Astrocyte (in vitro differentiated cells and primary cell): ENCODE measurements at regions not wholly inside any gene's neighbourhood (a gene's known extent, or its start where the extent isn't known, plus 50 kb on each side); places are given as distances from the start of the nearest gene placed in this dataset.
A peak's percentile ranks its signal among the peaks of the same experiment; 100 is the strongest.

Source experiments
- DNase-seq: peaks from one replicate; pipeline ENCODE4 v3.0.0-alpha.2; 2010; ENCODE audit warnings: low read depth
- FAIRE-seq: peaks from 2 replicates; lab custom pipeline; 2011; peaks lifted over from hg19 to GRCh38; lab: Jason Lieb, UNC
- H2AFZ ChIP-seq: 2 replicates; pipeline ENCODE4 v1.6.0; 2012; ENCODE audit warnings: low read depth, low read length, inconsistent platforms
- H3K27ac ChIP-seq: 2 replicates; pipeline ENCODE4 v1.5.1; 2011; ENCODE audit warnings: low read depth, low read length, inconsistent platforms
- H3K27me3 ChIP-seq: 2 replicates; pipeline ENCODE4 v1.6.0; 2011; ENCODE audit warnings: low read length, inconsistent platforms; ENCODE audit not compliant: insufficient read depth
- H3K36me3 ChIP-seq: 2 replicates; pipeline ENCODE4 v1.5.1; 2011; ENCODE audit warnings: low read length, inconsistent platforms; ENCODE audit not compliant: insufficient read depth
- H3K4me1 ChIP-seq: 2 replicates; pipeline ENCODE4 v1.5.1; 2011; ENCODE audit warnings: low read length, inconsistent platforms; ENCODE audit not compliant: insufficient read depth
- H3K4me2 ChIP-seq: 2 replicates; pipeline ENCODE4 v1.6.0; 2012; ENCODE audit warnings: low read length, inconsistent platforms
- H3K4me3 ChIP-seq: 2 replicates; pipeline ENCODE4 v1.5.1; 2011; ENCODE audit warnings: low read depth, mild to moderate bottlenecking, low read length, inconsistent platforms; ENCODE audit not compliant: insufficient read depth
- H3K79me2 ChIP-seq: 2 replicates; pipeline ENCODE4 v1.6.0; 2012; ENCODE audit warnings: mild to moderate bottlenecking, low read length, inconsistent platforms; ENCODE audit not compliant: insufficient read depth
- H3K9ac ChIP-seq: 2 replicates; pipeline ENCODE4 v1.6.0; 2012; ENCODE audit warnings: mild to moderate bottlenecking, low read length, inconsistent platforms
- H3K9me3 ChIP-seq: 2 replicates; pipeline ENCODE4 v1.5.1; 2012; ENCODE audit warnings: low read depth, mild to moderate bottlenecking, low read length, inconsistent platforms; ENCODE audit not compliant: insufficient read depth
- H4K20me1 ChIP-seq: 2 replicates; pipeline ENCODE4 v1.6.0; 2012; ENCODE audit warnings: low read length, inconsistent platforms; ENCODE audit not compliant: insufficient read depth
- H3K27ac Mint-ChIP-seq: one replicate; pipeline ENCODE4 v1.8.0; 2021; ENCODE audit warnings: mild to moderate bottlenecking, mixed read lengths; ENCODE audit not compliant: unreplicated experiment
- H3K27me3 Mint-ChIP-seq: one replicate; pipeline ENCODE4 v1.8.0; 2021; ENCODE audit warnings: low read depth, mixed read lengths; ENCODE audit not compliant: unreplicated experiment
- H3K36me3 Mint-ChIP-seq: one replicate; pipeline ENCODE4 v1.8.0; 2021; ENCODE audit warnings: low read depth, mixed read lengths; ENCODE audit not compliant: unreplicated experiment
- H3K4me1 Mint-ChIP-seq: one replicate; pipeline ENCODE4 v1.8.0; 2021; ENCODE audit warnings: low read depth, mixed read lengths; ENCODE audit not compliant: unreplicated experiment
- H3K4me3 Mint-ChIP-seq: one replicate; pipeline ENCODE4 v1.8.0; 2021; ENCODE audit warnings: mild to moderate bottlenecking, moderate library complexity, mixed read lengths; ENCODE audit not compliant: unreplicated experiment
- H3K9me3 Mint-ChIP-seq: one replicate; pipeline ENCODE4 v1.8.0; 2021; ENCODE audit warnings: mild to moderate bottlenecking, mixed read lengths; ENCODE audit not compliant: unreplicated experiment
- EZH2 ChIP-seq: IDR thresholded peaks from 2 replicates; pipeline ENCODE4 v1.6.1; 2012; ENCODE audit warnings: mild to moderate bottlenecking, low read length, inconsistent platforms; ENCODE audit not compliant: insufficient read depth
- TF ChIP-seq, protein P1 (sequence below): IDR thresholded peaks from 2 replicates; pipeline ENCODE4 v1.5.1; 2011; ENCODE audit warnings: low read depth, mild to moderate bottlenecking, inconsistent platforms, low read length, moderate library complexity; ENCODE audit not compliant: insufficient read depth

DNA sequence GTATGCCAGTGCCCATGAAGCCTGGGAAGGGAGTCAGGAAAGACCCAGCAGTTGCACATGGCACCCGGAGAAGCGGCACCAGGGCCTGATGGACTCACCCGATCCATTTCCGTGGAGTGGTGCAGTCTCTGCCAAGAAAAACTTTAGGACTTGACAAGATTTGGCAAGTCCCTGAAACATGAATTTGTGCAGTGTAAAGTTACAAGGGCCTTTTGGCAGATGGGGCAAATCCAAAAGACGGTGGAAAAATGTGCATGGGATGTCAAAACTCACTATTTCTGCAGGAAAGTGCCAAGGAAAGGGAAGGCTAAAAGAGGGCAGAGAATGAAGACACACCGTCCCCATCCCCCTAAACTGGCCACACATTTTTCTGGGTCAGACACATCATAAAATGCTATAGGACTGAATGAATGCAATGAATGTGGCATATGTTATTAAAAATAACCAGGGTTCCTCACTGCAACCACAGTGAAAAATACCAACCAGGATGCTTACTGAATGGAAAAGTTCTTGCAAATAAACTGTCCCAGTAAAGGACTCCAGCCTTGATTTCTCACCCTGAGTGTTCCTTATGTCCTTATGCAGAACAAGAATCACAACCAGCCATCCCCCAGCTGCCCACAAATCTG lies 173.5 kb upstream of the SIX2 start:
- H3K36me3 ChIP-seq, result no peaks in the 10 kb centered on the region
- H4K20me1 ChIP-seq, result no peaks in the 10 kb centered on the region
- no peaks in the 10 kb centered on the region for H3K27me3 ChIP-seq
- DNase-seq, result peak; percentile 55
- Mint-ChIP-seq H3K27ac (no peak overlapping the region), H3K9me3 (peaks cover 4% of the 10 kb centered on the region), H3K36me3 (no peaks in the 10 kb centered on the region), H3K4me3 (no peak overlapping the region), H3K27me3 (no peaks in the 10 kb centered on the region), H3K4me1 (peaks cover 22% of the 10 kb centered on the region)
- no peak overlapping the region for H3K4me2 ChIP-seq
- no peak for FAIRE-seq
- TF ChIP-seq, protein P1, sequence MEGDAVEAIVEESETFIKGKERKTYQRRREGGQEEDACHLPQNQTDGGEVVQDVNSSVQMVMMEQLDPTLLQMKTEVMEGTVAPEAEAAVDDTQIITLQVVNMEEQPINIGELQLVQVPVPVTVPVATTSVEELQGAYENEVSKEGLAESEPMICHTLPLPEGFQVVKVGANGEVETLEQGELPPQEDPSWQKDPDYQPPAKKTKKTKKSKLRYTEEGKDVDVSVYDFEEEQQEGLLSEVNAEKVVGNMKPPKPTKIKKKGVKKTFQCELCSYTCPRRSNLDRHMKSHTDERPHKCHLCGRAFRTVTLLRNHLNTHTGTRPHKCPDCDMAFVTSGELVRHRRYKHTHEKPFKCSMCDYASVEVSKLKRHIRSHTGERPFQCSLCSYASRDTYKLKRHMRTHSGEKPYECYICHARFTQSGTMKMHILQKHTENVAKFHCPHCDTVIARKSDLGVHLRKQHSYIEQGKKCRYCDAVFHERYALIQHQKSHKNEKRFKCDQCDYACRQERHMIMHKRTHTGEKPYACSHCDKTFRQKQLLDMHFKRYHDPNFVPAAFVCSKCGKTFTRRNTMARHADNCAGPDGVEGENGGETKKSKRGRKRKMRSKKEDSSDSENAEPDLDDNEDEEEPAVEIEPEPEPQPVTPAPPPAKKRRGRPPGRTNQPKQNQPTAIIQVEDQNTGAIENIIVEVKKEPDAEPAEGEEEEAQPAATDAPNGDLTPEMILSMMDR, result no peak
- H3K4me3 ChIP-seq, result no peak overlapping the region
- no peak overlapping the region for H2AFZ ChIP-seq
- H3K4me1 ChIP-seq, result peaks cover 26% of the 10 kb centered on the region
- no peaks in the 10 kb centered on the region for H3K9me3 ChIP-seq
- H3K27ac ChIP-seq, result no peak overlapping the region
- no peaks in the 10 kb centered on the region for H3K79me2 ChIP-seq
- no peak overlapping the region for H3K9ac ChIP-seq

DNA sequence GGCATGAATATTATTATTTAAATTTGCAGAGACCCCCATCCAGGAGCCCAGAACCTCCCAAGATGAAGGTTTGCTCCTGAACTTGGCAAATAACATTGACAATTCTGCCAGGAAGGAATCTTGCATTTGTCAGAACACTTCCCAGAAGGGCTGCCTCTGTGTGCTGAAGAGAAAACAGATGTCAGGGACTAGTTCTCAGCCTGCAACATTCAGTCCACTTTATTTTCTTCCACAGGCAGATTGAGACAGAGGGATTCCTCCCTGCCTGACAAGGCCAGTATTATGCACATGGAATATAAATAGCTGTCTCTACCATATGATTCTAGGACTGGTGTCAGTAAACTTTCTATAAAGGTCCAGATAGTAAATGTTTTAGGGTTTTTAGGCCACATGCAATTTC lies 171.5 kb upstream of the SIX2 start:
- Histone ChIP-seq H4K20me1 (no peaks in the 10 kb centered on the region), H3K4me3 (no peak overlapping the region), H3K27ac (no peak overlapping the region), H3K4me1 (peaks cover 30% of the 10 kb centered on the region), H3K27me3 (no peaks in the 10 kb centered on the region), H3K36me3 (no peaks in the 10 kb centered on the region), H3K79me2 (no peaks in the 10 kb centered on the region), H3K9ac (no peak overlapping the region), H2AFZ (no peak overlapping the region), H3K4me2 (no peak overlapping the region), H3K9me3 (no peaks in the 10 kb centered on the region)
- H3K36me3 Mint-ChIP-seq, result no peaks in the 10 kb centered on the region
- no peak for FAIRE-seq
- H3K9me3 Mint-ChIP-seq, result peaks cover 4% of the 10 kb centered on the region
- TF ChIP-seq, protein P1, result no peak
- no peak for TF ChIP-seq EZH2
- H3K4me3 Mint-ChIP-seq, result no peak overlapping the region
- DNase-seq, result no peak
- no peaks in the 10 kb centered on the region for H3K27me3 Mint-ChIP-seq
- H3K4me1 Mint-ChIP-seq, result peaks cover 24% of the 10 kb centered on the region
- no peak overlapping the region for H3K27ac Mint-ChIP-seq

DNA sequence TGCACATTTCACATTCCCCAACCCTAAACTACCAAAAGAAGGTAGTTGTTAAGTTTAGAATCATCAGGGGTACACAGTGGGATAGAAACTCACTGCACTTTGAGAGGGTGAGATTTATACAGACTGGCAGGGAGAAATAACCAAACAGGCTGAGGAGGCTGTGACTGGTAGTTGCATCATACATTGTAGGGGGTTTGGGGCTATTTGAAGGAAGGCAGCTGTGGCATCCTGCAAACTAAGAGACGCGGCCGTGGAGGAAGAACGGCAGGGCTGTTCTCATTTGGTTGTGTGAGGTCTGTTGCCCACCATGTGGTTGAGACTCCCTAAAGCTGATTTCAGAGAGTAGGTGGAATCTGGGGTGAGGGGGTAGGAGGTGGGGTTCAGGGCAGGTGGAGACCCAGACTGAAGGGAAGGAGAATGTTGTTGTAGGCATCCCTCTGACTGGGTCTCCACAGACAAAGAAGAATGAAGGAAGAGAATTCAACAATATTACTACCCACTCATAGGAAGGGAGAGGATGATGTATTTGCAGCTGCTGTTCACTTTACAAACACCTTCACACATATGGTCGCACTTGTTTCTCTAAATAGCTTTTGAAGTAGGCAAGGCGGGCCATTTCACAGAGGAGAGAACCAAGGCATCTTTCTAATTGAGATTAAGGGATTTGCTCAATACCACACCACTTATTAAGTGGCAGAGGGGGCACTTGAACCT lies 170.9 kb upstream of the SIX2 start:
- Mint-ChIP-seq H3K9me3 (peaks cover 4% of the 10 kb centered on the region), H3K4me1 (peaks cover 22% of the 10 kb centered on the region), H3K27ac (peak overlapping the region; percentile 94), H3K36me3 (no peaks in the 10 kb centered on the region), H3K27me3 (no peaks in the 10 kb centered on the region), H3K4me3 (peak overlapping the region; percentile 27)
- H3K27ac ChIP-seq, result no peak overlapping the region
- TF ChIP-seq, protein P1, result no peak
- TF ChIP-seq EZH2, result no peak
- H3K9me3 ChIP-seq, result no peaks in the 10 kb centered on the region
- H2AFZ ChIP-seq, result no peak overlapping the region
- H3K4me3 ChIP-seq, result no peak overlapping the region
- DNase-seq (no peak), FAIRE-seq (no peak)
- H3K27me3 ChIP-seq, result no peaks in the 10 kb centered on the region
- H3K4me1 ChIP-seq, result peaks cover 30% of the 10 kb centered on the region
- H3K36me3 ChIP-seq, result no peaks in the 10 kb centered on the region
- no peak overlapping the region for H3K4me2 ChIP-seq
- H4K20me1 ChIP-seq, result no peaks in the 10 kb centered on the region
- H3K79me2 ChIP-seq, result no peaks in the 10 kb centered on the region
- no peak overlapping the region for H3K9ac ChIP-seq
